Femur (tissue), 1 donor: ENCODE measurements at regions not wholly inside any gene's neighbourhood (a gene's known extent, or its start where the extent isn't known, plus 50 kb on each side); places are given as distances from the start of the nearest gene placed in this dataset.
"Not testable (repeated sequence)": the region's sequence is repeated elsewhere in the genome, so short reads cannot be mapped to it uniquely, and the experiment has no call there.

Experiments used
- DNase-seq: peaks from one replicate; pipeline ENCODE4 v3.0.0-alpha.2; 2017

- DNase-seq: no peak
Observed at GRCh38 chr10:81674941-81675340, 200.1 kb upstream of the NRG3 start.

DNA sequence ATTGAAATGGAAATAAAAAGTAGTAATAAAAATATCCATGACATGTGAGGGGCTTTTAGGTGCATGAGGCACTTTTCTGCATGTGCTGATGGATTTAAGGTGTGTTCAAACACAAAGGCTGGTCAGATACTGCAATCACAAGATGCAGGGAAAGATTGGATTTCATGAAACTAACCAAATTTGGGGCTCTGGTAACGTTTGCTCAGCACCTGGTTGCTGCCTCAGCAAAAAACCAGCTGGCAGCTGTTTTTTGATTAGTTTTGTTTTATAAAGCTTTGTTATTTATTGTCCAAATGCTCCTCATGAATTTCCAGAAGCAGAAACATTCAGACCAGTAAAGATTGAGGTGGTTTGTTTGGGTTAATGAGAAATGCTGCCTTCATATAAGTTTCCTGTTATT, 195.7 kb upstream of the NRG3 start:
- DNase-seq: no peak

- DNase-seq: no peak
Observed at GRCh38 chr10:81680359-81680758, 194.6 kb upstream of the NRG3 start.

DNA sequence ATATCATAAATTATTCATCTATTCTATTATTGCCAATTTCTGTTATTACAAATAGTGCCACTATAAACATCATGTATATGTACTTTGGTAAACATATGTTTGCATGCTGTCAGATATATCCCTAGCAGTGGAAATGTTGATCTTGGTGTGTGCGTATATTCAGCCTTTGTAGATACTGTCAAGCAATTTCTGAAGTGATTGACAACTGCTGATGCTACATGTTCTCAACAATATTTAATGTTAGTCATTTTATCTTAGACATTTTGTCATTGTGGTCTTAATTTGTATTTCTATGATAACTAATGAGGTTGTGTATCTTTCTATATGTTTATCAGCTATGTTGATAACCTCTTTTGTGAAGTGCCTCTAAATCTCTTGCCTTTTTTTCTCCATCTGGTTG, 186.5 kb upstream of the NRG3 start:
- no peak for DNase-seq

DNA sequence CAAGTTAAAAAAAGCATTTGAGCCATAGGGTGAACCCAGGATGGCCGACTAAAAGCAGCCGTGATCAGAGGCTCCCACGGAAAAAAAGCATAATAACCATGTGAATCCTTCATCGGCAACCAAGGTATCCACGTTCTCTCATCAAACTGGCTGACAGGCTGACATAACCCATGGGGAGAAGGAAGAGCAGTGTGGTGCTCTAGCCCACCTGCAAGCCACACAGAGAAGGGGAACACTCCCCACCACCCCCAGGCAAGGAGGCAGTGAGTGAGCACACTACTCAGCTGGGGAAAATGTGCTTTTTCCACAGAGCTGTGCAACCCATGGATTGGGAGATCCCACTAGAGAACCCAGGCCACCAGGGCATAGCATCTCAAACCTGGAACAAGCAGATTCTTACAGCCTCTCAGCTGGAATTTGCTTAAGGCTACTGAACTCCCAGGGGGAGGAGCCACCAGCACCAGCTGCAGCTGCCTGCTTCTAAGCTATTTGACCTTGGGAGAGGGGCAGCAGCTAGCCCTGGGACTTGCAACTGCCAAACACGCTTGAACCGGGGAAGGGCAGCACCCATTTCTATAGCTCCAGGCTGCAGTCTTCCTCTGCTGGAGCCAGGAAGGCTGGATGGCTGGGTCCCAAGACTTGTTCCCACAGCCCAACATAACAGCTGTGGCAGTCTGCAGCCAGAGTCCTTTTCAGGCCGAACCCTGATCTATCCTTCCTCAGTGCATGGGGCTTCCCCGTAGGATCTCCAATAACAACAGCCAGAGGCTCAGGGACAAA, 178.2 kb upstream of the NRG3 start:
- DNase-seq: no peak

GRCh38 chr10:81704596-81704995, 170.4 kb upstream of the NRG3 start:
- no peak for DNase-seq

DNA sequence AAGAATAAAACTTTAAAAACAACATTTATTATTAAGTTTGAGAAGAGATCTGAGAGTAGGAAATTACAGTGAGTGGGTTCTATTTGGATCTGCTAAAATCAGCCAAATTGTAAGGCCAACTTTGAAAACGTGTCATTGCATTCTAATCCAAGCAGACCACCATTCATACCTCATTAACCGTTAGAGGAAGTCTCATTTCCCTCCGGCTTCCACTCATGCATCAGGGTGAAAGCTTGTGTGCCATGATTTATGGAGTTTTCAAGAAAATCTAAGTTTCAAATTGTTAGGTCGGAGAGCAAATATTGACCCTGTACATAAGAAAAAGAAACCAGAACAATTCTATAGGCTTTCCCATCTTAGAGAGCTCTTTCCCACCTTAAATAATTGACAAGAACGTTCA, 166.6 kb upstream of the NRG3 start:
- no peak for DNase-seq

DNA sequence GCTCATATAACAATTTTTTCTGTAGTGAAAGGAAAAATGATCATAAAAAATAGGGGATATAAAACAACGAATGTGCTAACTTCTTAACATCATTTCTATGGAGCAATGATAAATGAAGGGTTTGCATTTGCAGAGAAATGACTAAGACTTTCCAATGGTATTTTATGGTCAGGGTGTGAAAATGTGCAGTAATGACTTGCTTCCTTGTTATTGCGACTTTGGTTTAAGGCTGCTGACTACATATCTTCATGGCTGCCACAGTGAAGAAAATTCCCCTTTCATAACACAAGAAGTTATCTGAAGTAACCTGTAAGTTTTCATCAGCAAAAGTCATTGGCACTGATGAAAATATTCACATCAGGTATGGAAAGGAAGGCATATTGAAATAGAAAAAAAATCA, 166.1 kb upstream of the NRG3 start:
- DNase-seq: no peak

DNA sequence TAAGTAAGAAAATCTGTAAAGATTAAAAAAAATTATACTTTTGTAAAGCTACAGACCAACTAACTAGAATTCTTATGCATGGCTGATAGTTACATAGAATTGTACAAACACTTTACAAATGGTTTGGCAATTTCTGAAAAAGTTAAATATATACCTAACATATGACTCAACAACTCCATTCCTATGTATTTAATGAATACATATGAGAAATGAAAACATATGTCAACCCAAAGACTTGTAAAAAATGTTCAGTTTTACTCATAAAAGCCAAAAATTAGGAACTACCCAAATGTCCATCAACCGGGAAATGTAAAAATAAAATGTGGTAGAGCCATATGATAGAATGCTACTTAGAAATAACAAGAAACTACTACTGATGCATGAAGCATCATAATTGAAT, 152.6 kb upstream of the NRG3 start:
- DNase-seq: no peak

DNA sequence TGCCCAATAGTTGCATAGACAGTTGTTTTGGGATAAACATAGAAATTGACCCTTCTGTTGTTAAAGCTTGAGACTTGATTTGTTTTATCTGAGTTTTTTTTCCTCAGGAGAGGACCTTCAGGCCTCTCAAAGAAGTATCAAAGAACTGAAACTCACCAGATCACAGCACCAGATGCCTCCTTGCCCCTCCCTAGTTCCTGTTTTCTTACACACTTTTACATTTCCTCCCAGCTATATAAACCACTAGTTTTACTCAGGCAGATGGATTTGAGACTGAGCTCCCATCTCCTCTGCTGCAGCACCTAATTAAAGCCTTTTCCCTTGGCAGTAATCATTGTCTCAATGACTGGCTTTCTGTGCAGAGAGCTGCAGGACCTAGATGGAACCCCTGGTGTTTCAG, 150.6 kb upstream of the NRG3 start:
- no peak for DNase-seq

GRCh38 chr10:81725851-81726250, 149.1 kb upstream of the NRG3 start:
- DNase-seq: no peak

DNA sequence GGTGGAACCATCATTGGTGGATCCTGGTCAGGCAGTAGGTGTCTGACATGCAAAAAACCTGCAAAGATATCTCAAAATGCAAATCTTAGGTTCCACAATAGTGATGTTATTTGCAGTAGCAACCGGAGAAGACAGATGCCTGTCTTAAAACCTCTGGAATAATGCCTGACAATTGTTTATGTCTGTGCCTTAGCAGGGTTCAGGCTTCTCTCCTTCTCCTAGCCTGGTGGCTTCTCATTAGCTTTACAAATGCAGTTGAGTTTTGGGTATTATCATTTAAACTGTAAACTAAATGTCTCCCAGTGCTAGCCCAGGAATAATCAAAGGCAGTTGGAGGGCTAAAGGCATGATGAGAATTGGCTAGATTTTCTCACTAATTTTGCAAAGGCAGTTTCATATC, 146.3 kb upstream of the NRG3 start:
- DNase-seq: no peak

DNA sequence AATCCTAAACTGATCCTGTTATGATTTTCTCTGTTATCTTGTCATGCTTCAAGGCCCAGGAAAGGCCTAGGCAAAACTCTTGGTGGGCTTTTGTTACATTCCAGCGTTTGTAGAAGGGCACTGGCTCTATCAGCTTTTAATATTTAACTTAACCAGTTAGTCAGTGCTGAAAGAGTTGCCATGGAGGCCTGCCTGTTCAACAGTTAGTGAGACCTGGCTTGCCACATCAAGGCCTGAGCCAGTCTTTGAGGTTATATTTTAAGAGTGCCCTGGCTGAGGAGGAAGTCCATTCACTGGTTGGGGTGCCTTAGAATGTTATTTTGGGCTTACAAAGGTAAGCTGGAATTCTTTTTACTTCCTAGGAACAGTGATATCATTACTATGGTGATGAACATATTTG, 144.1 kb upstream of the NRG3 start:
- no peak for DNase-seq

DNA sequence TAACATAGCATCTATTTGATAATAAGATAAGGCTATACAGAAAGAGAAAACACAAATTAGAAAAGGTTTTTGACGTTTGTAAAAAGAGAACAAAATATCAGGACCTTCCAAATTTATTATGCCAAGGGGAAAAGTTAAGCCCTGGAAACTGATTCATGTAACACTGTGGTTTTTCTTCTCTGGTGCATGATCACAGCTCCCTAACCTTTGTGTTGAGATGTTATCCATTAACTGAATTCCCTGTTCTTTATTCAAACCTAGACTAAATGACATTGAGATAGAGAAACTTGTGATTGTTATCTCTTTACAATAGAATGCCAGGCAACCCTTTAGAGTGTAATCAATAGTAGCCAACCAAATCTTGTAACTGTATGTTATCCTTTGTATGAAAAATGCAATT, 141.5 kb upstream of the NRG3 start:
- DNase-seq: no peak

- DNase-seq: not testable (repeated sequence)
Observed at GRCh38 chr10:81735167-81735566, 139.8 kb upstream of the NRG3 start.

- no peak for DNase-seq
Observed at GRCh38 chr10:81759111-81759510, 115.9 kb upstream of the NRG3 start.

DNA sequence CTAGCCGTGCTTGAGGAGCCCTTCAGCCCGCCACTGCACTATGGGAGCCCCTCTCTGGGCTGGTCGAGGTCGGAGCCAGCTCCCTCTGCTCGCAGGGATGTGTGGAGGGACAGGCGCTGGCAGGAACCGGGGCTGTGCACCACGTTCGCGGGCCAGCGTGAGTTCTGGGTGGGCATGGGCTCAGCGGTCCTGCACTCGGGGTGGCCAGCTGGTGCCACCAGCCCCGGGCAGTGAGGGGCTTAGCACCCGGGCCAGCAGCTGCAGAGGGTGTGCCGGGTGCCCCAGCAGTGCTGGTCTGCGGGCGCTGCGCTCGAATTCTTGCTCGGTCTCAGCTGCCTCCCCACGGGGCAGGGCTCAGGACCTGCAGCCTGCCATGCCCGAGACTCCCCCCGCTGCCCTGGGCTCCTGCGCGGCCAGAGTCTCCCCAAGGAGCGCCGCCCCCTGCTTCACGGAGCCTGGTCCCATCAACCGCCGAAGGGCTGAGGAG, 90.8 kb upstream of the NRG3 start:
- no peak for DNase-seq

DNA sequence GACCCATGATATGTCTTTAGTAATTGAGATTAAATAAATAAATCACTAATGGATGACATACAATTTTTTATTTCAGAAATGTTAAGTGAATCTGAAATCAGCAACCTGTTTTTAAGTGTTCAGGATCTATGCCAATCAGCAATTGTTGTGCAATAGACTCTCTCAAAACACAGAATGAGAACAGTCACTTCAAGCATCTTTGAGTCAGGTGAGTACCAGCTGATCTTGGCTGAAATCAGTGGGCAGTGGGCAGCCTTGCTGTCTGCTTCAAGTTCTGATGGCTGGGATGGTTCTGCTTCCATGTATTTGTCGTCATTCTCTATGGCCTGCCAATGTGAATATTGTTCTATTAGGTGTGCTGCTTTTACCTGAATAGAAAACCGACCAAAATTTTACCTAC, 82.3 kb upstream of the NRG3 start:
- DNase-seq: no peak

DNA sequence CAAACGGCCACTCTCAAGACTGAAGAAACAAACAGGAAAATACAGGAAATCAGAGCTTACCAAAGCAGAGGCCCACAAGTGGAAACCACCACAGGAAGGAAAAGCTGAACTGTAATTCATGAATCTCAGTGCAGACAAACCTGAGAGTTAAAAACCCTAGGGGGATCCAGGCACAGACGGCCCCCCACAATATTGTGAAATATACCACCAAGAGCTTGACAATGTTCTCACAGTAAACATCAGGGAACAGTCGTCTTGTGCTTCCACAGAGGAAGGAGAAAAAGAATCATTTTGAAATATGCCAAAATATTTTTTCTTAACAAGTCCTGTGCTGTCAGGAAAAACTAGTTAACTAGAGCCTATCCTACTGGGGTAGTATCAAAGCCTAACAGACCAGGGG, 68.2 kb upstream of the NRG3 start:
- DNase-seq: no peak

GRCh38 chr10:81814842-81815241, 60.2 kb upstream of the NRG3 start:
- DNase-seq: no peak

DNA sequence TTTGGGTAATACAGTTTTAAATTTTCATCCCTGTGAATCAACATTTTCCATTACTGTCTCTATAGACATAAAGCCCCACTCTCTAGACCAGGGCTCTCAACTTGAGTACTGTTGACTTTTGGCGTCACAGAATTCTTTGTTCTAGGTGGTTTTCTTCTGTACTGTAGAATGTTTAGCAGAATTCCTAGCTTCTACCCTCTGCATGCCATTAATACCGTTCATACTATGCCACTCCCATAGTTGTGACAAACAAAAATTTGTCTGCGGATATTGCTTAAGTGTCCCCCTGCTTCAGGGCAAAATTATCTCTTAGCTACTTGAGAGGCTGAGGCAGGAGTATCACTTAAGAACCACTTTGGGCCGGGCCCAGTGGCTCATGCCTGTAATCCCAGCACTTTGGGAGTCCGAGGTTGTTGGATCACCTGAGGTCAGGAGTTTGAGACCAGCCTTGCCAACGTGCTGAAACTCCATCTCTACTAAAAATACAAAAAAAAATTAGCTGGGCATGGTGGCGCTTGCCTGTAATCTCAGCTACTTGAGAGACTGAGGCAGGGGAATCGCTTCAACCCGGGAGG, 57.3 kb upstream of the NRG3 start:
- DNase-seq: no peak

DNA sequence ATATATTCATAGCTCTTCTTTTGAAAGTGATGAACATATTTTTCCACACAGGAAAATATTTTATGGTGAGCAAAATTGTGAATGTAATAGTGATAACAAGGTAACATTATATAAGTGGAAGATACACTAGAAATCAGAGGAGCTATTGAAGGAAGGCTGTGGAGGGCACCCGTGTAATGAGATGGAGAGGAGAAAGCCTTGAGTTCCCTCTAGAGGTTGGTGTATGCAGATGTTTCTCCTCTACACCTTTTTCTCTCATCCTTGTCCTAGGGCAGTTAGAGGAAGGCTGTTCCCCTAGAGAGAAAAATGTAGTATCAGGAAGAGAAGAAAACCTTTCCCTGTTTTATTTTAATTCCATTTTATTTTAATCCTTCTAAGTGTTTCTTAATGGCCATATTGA, 54.6 kb upstream of the NRG3 start:
- DNase-seq: no peak
